ENCODE measurements at regions not wholly inside any gene's neighbourhood (a gene's known extent, or its start where the extent isn't known, plus 50 kb on each side); places are given as distances from the start of the nearest gene placed in this dataset.
"Not testable (repeated sequence)": the region's sequence is repeated elsewhere in the genome, so short reads cannot be mapped to it uniquely, and the experiment has no call there.

DNA sequence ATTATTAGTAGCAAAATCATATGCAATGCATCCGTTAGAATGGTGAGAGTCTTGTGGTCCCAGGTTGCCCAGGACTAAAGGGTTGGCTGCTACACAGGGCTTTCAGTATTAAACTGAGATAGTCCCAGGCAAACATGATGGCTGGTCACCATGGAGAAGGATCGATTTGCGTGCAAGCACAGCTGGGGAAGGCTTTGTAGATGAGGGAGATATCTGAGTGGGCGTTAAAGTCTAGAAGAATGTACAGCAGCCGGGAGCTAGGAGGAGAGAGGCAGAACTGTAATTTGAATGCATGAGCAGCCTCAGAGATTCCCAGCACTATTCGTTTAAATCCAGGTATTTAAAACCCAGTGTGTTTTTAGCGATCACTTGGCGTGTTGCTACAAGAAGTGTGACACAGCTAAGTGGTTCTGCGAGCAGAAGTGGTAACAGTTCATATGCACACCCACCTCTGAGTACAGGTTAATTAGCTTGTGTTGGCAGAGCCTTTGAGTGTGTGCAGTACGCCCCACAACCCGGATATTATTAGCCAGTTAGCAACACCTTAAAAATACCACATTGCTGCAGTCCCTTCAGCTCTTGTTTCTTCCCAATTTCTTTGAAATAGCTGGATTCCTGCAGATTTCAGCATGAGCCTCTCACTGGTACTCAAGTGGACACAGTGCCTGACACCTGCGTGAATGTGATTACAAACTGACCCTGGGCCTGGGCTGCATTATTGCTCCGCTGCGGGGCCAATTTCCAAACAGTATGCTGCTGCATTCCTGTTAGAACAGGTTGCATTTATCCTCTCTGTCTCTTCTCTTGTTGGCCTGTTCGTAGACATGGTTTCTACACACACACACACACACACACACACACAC, 67.2 kb upstream of the SCAF4 start:
- Mint-ChIP-seq H3K4me3 (no peak overlapping the region), H3K27ac (no peak overlapping the region), H3K9me3 (no peaks in the 10 kb centered on the region), H3K4me1 (peaks cover 21% of the 10 kb centered on the region), H3K27me3 (ENCODE audit: low read depth) (no peaks in the 10 kb centered on the region), H3K36me3 (no peaks in the 10 kb centered on the region)
- TF ChIP-seq, protein P1, sequence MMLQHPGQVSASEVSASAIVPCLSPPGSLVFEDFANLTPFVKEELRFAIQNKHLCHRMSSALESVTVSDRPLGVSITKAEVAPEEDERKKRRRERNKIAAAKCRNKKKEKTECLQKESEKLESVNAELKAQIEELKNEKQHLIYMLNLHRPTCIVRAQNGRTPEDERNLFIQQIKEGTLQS (CRISPR knock-in tag; conservative IDR thresholded peaks at IDR 0.05), result no peak
- no peak for TF ChIP-seq NFE2L1 (CRISPR knock-in tag; IDR thresholded peaks at IDR 0.05)
- TF ChIP-seq, protein P2, sequence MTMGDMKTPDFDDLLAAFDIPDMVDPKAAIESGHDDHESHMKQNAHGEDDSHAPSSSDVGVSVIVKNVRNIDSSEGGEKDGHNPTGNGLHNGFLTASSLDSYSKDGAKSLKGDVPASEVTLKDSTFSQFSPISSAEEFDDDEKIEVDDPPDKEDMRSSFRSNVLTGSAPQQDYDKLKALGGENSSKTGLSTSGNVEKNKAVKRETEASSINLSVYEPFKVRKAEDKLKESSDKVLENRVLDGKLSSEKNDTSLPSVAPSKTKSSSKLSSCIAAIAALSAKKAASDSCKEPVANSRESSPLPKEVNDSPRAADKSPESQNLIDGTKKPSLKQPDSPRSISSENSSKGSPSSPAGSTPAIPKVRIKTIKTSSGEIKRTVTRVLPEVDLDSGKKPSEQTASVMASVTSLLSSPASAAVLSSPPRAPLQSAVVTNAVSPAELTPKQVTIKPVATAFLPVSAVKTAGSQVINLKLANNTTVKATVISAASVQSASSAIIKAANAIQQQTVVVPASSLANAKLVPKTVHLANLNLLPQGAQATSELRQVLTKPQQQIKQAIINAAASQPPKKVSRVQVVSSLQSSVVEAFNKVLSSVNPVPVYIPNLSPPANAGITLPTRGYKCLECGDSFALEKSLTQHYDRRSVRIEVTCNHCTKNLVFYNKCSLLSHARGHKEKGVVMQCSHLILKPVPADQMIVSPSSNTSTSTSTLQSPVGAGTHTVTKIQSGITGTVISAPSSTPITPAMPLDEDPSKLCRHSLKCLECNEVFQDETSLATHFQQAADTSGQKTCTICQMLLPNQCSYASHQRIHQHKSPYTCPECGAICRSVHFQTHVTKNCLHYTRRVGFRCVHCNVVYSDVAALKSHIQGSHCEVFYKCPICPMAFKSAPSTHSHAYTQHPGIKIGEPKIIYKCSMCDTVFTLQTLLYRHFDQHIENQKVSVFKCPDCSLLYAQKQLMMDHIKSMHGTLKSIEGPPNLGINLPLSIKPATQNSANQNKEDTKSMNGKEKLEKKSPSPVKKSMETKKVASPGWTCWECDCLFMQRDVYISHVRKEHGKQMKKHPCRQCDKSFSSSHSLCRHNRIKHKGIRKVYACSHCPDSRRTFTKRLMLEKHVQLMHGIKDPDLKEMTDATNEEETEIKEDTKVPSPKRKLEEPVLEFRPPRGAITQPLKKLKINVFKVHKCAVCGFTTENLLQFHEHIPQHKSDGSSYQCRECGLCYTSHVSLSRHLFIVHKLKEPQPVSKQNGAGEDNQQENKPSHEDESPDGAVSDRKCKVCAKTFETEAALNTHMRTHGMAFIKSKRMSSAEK (CRISPR knock-in tag; IDR thresholded peaks at IDR 0.05; ENCODE audit: borderline replicate concordance), result no peak
- TF ChIP-seq ELF4 (CRISPR knock-in tag; IDR thresholded peaks at IDR 0.05; ENCODE audit: low read depth), result no peak
- TF ChIP-seq, protein P3, sequence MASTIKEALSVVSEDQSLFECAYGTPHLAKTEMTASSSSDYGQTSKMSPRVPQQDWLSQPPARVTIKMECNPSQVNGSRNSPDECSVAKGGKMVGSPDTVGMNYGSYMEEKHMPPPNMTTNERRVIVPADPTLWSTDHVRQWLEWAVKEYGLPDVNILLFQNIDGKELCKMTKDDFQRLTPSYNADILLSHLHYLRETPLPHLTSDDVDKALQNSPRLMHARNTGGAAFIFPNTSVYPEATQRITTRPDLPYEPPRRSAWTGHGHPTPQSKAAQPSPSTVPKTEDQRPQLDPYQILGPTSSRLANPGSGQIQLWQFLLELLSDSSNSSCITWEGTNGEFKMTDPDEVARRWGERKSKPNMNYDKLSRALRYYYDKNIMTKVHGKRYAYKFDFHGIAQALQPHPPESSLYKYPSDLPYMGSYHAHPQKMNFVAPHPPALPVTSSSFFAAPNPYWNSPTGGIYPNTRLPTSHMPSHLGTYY (CRISPR knock-in tag; IDR thresholded peaks at IDR 0.05), result no peak
- TF ChIP-seq GRHL2 (CRISPR knock-in tag; IDR thresholded peaks at IDR 0.05; ENCODE audit: insufficient replicate concordance, severe bottlenecking), result no peak
- TF ChIP-seq SOX15 (CRISPR knock-in tag; IDR thresholded peaks at IDR 0.05), result no peak
- TF ChIP-seq ZNF317 (CRISPR knock-in tag; IDR thresholded peaks at IDR 0.05; ENCODE audit: borderline replicate concordance, low read depth), result no peak
- no peak for TF ChIP-seq TCF7 (CRISPR knock-in tag; IDR thresholded peaks at IDR 0.05; ENCODE audit: low read depth)
- TF ChIP-seq OVOL2 (CRISPR knock-in tag; IDR thresholded peaks at IDR 0.05; ENCODE audit: borderline replicate concordance), result no peak
- no peak for TF ChIP-seq EMX1 (CRISPR knock-in tag; IDR thresholded peaks at IDR 0.05)
- TF ChIP-seq, protein P4, sequence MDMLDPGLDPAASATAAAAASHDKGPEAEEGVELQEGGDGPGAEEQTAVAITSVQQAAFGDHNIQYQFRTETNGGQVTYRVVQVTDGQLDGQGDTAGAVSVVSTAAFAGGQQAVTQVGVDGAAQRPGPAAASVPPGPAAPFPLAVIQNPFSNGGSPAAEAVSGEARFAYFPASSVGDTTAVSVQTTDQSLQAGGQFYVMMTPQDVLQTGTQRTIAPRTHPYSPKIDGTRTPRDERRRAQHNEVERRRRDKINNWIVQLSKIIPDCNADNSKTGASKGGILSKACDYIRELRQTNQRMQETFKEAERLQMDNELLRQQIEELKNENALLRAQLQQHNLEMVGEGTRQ (CRISPR knock-in tag; IDR thresholded peaks at IDR 0.05), result no peak
- no peak for TF ChIP-seq PRRX2 (CRISPR knock-in tag; IDR thresholded peaks at IDR 0.05)
- TF ChIP-seq ETV6 (CRISPR knock-in tag; IDR thresholded peaks at IDR 0.05), result no peak
- TF ChIP-seq, protein P5, sequence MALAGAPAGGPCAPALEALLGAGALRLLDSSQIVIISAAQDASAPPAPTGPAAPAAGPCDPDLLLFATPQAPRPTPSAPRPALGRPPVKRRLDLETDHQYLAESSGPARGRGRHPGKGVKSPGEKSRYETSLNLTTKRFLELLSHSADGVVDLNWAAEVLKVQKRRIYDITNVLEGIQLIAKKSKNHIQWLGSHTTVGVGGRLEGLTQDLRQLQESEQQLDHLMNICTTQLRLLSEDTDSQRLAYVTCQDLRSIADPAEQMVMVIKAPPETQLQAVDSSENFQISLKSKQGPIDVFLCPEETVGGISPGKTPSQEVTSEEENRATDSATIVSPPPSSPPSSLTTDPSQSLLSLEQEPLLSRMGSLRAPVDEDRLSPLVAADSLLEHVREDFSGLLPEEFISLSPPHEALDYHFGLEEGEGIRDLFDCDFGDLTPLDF (CRISPR knock-in tag; IDR thresholded peaks at IDR 0.05), result no peak
- CTCF ChIA-PET, result interaction anchor here (3.8 kb wide), 1 partner anchor 13 kb away, joined by 13 read pairs; no protein-coding TSS in a partner anchor
- POLR2A ChIA-PET, result no interaction called here
- DNase-seq (ENCODE audit: low spot score) (no peak), ATAC-seq (no peak)

- DNase-seq (ENCODE audit: low spot score) (no peak), ATAC-seq (no peak)
- peaks cover 1% of the 10 kb centered on the region; the same call in 1 of the 2 replicates for H3K36me3 Mint-ChIP-seq
- peaks cover 6% of the 10 kb centered on the region; the same call in 1 of the 2 replicates for H3K4me1 Mint-ChIP-seq
- TF ChIP-seq ZNF219 (CRISPR knock-in tag; IDR thresholded peaks at IDR 0.05; ENCODE audit: borderline replicate concordance), result no peak
- TF ChIP-seq, protein P2 (CRISPR knock-in tag; IDR thresholded peaks at IDR 0.05; ENCODE audit: borderline replicate concordance), result no peak
- no peak for TF ChIP-seq NR3C1 (CRISPR knock-in tag; conservative IDR thresholded peaks at IDR 0.05; ENCODE audit: low read depth)
- TF ChIP-seq SOX15 (CRISPR knock-in tag; IDR thresholded peaks at IDR 0.05), result no peak
- no peak for TF ChIP-seq ESRRA (CRISPR knock-in tag; IDR thresholded peaks at IDR 0.05; ENCODE audit: borderline replicate concordance)
- ChIA-PET CTCF (interaction anchor here (1.5 to 3.8 kb wide), 2 partner anchors 10 to 70 kb away, joined by 3 to 13 read pairs; no protein-coding TSS in a partner anchor), POLR2A (no interaction called here)
- no peaks in the 10 kb centered on the region for H3K27me3 Mint-ChIP-seq (ENCODE audit: low read depth)
- H3K27ac Mint-ChIP-seq, result no peak overlapping the region
- H3K9me3 Mint-ChIP-seq, result peaks cover 3% of the 10 kb centered on the region
- H3K4me3 Mint-ChIP-seq, result no peak overlapping the region
Measured at GRCh38 chr21:31795992-31796391, 64.1 kb upstream of the SCAF4 start.

- Mint-ChIP-seq H3K36me3 (peaks cover 13% of the 10 kb centered on the region), H3K9me3 (peaks cover 21% of the 10 kb centered on the region)
- ATAC-seq; H3K27ac Mint-ChIP-seq; POLR2A ChIA-PET; H3K4me3 Mint-ChIP-seq; H3K4me1 Mint-ChIP-seq; DNase-seq (ENCODE audit: low spot score); H3K27me3 Mint-ChIP-seq (ENCODE audit: low read depth): not testable (repeated sequence)
- CTCF ChIA-PET, result interaction anchor here (0.9 kb wide), 1 partner anchor 10 kb away, joined by 3 read pairs; no protein-coding TSS in a partner anchor
Measured at GRCh38 chr21:31790420-31790819, 58.5 kb upstream of the SCAF4 start.

Data from WTC11 (cell line).